ELR (cell line): ENCODE measurements at regions not wholly inside any gene's neighbourhood (a gene's known extent, or its start where the extent isn't known, plus 50 kb on each side); places are given as distances from the start of the nearest gene placed in this dataset.

Experiments
- DNase-seq: peaks from one replicate; pipeline ENCODE4 v3.0.0-alpha.2; 2015; ENCODE audit warnings: low read depth

DNA sequence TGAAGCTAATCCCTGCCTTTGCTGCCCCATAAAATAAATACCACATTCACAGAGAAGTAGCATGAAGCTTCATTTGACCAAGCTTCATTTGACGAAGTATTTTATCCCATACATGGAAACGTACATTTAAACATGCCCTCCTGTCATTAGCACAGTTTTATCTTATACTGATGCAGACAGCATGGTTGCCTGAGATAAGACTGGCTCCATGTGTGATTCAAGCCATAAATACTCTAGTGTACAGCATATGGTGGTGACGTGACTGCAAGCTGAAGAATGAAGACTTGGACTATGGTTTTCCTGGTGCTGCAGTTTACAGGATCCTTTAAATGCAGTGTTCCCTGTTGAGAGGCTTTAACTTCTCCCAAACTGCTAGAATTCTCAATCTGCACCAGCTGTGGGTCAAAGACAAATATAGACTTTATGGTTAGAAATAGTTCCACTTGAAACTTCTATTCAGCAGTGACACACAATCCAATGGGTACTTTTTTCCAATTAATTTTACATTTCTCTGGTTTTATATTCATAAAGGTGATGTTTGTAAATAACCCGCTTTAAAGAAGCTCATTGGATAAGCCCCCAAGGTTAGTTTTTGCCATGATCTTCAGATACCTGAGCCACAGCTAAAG, 64.9 kb downstream of the CYB561 start:
- DNase-seq, result peak; percentile 42

DNA sequence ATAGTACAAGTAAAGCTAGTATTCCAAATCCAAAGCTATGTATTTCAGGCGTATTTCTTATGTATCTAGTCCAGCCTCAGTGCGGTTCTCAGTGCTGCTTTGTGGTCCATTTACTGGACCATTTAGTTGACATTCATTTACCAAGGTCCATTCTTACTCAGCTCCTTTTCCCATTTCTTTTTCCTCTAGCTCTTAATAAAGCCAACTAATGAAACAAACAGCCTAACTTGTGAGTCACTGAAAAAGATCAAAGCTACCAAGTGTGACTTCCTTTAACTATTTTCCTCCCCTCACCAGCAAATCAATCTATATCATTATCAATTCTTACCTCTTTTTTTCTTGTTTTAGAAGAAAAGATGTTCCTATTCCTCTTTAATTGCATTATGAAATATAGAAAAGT, 64.0 kb downstream of the CYB561 start:
- DNase-seq, result peak; percentile 57
